Islet precursor cell (in vitro differentiated cells): ENCODE measurements at regions not wholly inside any gene's neighbourhood (a gene's known extent, or its start where the extent isn't known, plus 50 kb on each side); places are given as distances from the start of the nearest gene placed in this dataset.
A peak's percentile ranks its signal among the peaks of the same experiment; 100 is the strongest.
"Not testable (repeated sequence)": the region's sequence is repeated elsewhere in the genome, so short reads cannot be mapped to it uniquely, and the experiment has no call there.

Experiments
- DNase-seq: peaks from one replicate; pipeline ENCODE4 v3.0.0-alpha.2; 2018

DNA sequence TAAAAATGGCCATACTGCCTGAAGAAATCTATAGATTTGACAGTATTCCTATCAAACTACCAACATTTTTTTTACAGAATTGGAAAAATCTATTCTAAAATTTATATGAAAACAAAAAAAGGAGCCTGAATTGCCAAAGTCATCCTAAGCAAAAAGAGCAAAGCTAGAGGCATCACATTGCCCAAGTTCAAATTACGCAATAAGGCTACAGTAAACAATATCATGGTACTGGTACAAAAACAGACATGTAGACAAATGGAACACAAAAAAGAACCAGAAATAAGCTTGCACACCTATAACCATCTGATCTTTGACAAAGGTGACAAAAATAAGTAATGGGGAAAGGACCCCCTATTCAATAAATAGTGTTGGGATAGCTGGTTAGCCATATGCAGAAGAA lies 50.2 kb upstream of the THSD7B start:
- no peak for DNase-seq

GRCh38 chr2:136714452-136714951 lies 50.8 kb upstream of the THSD7B start:
- DNase-seq, result no peak

DNA sequence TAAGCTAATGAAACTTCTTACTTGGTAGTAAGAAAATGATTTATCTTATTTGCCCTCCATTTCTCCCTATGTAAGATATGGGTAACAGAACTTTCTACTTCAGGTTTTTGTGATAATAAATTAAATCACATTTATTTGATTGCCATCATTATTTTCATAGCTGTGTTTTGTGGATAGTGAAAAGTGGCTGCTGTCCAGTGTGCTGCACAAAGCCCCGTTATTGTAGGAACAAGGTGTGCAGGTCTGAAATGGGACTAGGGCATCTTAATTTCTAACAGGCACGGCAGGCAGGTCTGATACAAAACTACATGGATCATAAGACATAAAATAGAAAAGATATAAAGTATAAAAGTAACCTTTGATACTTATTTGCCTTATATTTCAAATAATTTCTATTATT lies 51.6 kb upstream of the THSD7B start:
- no peak for DNase-seq

- no peak for DNase-seq
Observed at GRCh38 chr2:136705336-136705735, 60.0 kb upstream of the THSD7B start.

- DNase-seq, result no peak
Observed at GRCh38 chr2:136703214-136703613, 62.1 kb upstream of the THSD7B start.

GRCh38 chr2:136696438-136696837 lies 68.9 kb upstream of the THSD7B start:
- no peak for DNase-seq

DNA sequence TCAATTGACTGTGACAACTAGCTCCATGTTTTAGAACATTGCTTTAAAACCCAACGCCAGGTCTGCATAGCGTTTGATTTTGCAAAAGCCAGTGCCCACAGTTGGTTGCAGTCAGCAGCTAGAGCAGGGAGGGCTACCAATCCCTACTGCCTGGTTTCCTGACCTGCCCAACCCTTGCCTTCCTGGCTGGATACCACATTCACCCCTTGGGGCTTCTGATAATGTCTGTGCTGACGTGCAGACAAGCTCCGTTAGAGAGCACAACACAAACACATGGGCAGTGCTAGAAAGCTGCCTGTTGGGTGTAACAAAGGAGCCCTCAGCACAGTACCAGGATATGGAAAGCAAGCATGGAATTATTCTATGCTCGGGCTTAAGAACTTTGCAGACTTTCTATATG lies 71.4 kb upstream of the THSD7B start:
- no peak for DNase-seq

- not testable (repeated sequence) for DNase-seq
Observed at GRCh38 chr2:136680079-136680478, 85.3 kb upstream of the THSD7B start.

DNA sequence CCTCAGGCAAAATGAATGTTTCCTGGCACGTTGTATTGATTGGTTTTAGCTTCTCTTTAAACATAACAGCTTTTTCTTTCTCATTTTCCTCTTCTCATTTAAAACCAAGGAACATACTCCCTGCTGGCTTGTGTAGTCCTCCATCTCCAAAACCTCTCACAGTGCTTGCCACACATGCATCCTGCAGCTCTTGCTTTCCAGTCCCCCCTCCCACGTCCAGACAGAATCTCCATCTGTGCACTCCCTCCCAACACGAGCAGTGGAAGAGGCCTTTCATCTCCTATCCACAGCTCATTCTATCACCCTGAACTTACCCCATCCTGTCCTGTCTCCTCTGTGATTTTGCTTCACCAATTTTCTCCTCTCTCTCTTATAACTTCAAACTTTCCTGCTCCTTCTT lies 99.6 kb upstream of the THSD7B start:
- no peak for DNase-seq

- no peak for DNase-seq
Observed at GRCh38 chr2:136664713-136665405, 100.5 kb upstream of the THSD7B start.

GRCh38 chr2:136658201-136658600 lies 107.1 kb upstream of the THSD7B start:
- DNase-seq, result no peak

- DNase-seq, result no peak
Observed at GRCh38 chr2:136653861-136654260, 111.5 kb upstream of the THSD7B start.

GRCh38 chr2:136651456-136652010 lies 113.8 kb upstream of the THSD7B start:
- no peak for DNase-seq

DNA sequence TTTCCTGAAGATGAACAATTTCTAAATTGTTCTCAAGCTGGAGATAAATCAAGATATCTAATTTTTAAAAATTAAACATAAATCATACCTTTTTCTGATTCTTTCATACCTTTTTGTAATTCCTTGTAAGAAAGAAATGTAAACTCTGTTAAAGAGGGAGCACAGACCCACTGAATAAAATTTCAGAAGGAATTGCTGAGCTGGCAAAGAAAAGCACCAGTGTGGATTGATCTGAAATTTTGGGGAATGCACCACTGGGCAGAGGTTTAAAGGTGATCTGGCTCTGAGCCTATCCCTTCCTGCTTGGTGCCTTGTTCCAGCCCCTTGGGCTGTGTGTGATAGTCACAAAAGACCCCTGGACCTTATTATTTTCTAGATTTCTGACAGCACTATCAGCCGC lies 118.3 kb upstream of the THSD7B start:
- DNase-seq, result no peak

GRCh38 chr2:136645236-136645828 lies 120.0 kb upstream of the THSD7B start:
- DNase-seq, result no peak

DNA sequence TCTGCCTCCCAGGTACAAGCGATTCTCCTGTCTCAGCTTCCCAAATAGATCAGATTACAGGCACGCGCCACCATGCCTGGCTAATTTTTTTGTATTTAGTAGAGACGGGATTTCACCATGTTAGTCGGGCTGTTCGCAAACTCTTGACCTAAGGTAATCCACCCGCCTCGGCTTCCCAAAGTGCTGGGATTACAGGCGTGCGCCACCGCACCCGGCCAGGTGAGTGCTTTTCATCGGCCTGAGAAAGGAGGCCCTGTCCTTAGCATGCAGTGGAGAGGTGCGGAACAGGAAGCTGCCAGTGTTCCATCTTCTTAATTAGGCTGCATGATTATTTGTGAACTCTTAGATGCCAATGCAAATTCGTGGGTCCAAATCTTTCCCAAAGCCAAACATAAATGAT lies 125.7 kb upstream of the THSD7B start:
- no peak for DNase-seq

DNA sequence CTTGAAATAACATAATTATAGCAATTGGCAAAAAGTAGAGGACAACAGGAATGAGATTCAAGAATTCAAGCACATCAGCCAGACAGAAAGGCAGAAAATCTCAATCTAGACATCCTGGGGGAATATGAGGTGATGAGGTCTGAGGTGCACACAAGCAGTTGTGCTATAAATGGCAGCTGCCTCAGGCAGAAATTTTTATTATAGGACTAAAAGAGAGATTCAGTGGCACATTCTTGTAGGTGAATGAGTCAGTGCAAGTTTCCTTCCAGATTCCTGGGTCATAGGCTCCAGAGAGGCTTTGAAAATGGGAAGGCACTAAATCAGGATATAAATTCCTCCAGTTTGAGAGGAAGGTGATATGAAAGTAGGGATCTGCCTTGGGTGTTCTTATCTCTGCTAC lies 127.2 kb upstream of the THSD7B start:
- peak; percentile 64 for DNase-seq

DNA sequence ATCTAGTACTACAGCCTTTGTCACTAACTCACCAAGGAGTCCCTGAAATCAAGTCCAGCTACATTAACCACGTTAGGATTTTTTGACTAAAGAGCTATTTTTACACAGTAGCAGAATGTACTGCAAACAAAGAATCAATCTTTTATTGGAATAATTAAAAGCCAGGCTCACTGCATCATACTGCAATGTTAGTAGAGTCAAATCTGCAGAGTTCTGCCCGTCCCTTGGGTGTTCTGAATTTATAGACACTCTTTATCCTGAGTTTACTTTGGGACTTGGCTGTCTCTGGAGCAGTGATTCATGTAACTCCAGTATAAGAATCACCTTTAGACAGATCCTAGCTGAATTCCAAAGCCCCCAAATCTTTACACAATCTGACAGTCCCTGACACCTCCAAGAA lies 127.9 kb upstream of the THSD7B start:
- DNase-seq, result no peak

DNA sequence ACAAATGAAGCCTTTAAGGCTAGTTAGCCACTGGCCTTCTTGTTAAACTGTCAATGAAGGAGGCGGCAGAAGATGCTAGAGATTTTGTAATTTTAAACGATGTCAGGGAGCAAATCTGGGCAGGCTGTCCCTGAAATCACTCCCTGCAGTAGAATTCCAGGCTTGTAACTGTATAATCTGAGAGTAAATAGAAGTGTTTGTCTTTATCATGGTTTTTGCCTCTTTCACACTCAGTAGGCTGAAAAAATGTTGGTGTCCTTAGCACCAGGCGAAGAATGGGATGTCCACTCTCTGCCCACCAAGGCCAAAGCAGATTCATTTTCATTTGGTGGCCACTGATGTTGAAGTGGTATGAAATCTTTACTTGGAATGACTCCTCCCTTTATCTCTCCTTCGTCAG lies 136.9 kb upstream of the THSD7B start:
- DNase-seq, result no peak

- no peak for DNase-seq
Observed at GRCh38 chr2:136613096-136613495, 152.2 kb upstream of the THSD7B start.

DNA sequence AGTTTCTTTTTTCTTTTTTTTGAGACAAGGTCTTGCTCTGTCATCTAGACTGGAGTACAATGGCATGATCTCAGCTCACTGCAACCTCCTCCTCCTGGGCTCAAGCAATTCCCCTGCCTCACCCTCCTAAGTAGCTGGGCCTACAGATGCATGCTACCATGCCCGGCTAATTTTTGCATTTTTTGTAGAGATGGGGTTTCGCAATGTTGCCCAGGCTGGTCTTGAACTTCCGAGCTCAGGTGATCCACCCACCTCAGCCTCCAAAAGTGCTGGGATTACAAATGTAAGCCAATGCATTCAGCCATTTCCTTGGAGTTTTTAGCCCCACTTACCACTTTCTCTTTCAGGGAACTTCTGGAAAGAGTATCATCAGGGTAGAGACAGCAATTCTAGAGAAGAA lies 153.3 kb upstream of the THSD7B start:
- DNase-seq, result no peak

DNA sequence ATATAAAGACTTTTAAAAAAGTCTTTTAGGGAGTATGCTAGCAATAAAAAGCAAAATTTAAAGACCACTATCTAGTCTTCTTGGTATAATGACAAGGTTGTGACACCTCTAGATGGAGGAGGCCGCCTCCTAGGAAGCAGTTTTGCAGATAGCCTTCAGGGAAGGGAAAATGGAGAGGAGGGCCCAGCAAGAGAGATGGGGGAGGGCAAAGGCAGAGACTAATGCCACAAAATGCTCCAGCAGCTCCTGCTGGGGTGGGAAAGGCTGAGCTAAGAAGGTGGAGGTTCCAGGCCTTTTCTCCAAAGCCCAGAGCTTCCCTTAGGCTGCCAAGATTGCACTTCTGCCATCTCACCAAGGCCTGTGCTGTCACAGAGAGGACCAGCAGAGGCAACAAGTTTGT lies 153.9 kb upstream of the THSD7B start:
- DNase-seq, result no peak

DNA sequence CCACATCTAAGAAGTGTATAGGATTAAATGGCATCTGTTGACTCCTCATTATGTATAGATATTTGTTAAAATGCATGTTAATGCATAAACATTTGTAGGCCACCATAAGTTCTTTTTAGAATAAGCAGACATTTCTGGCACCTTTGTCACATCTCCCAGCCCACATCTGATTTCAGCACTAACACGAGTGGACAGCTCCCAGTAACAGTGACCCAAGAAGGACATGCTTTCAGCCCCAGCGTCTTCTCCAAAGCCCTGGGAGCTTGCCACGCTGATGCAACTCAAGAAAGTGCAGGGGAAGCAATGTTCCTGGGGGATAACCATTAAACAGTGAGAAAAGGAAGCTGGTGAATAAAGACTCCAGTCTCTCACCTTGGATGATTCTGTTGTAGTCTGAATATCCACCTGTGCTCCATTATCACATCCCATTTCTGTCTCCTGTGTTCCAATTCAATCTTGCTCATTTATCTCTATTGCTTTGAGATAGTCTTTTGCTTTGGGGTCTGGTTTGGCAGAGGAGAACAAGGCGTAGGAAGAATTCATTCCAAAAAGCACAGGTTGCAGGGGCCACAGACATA lies 182.6 kb upstream of the THSD7B start:
- DNase-seq, result peak; percentile 68

- DNase-seq, result no peak
Observed at GRCh38 chr2:136572335-136572734, 193.0 kb upstream of the THSD7B start.
